H9 (cell line): ENCODE measurements at regions not wholly inside any gene's neighbourhood (a gene's known extent, or its start where the extent isn't known, plus 50 kb on each side); places are given as distances from the start of the nearest gene placed in this dataset.

Source experiments
- DNase-seq: peaks from one replicate; pipeline ENCODE4 v3.0.0-alpha.2; 2017
- H2AFZ ChIP-seq: one replicate; pipeline ENCODE4 v1.6.1; 2013; ENCODE audit warnings: mild to moderate bottlenecking, low read length, control low read depth, moderate library complexity
- H2AK5ac ChIP-seq: 2 replicates; pipeline ENCODE4 v1.6.1; 2013; ENCODE audit warnings: low read length, control low read depth, mixed read lengths; ENCODE audit not compliant: insufficient read length
- H2BK120ac ChIP-seq: one replicate; pipeline ENCODE4 v1.6.1; 2013; ENCODE audit warnings: low read depth, mild to moderate bottlenecking, low read length, control low read depth, inconsistent platforms; ENCODE audit not compliant: poor library complexity, severe bottlenecking
- H2BK12ac ChIP-seq: 2 replicates; pipeline ENCODE4 v1.6.1; 2013; ENCODE audit warnings: low read length, control low read depth, mixed read lengths, low read depth; ENCODE audit not compliant: insufficient read length
- H2BK15ac ChIP-seq: 2 replicates; pipeline ENCODE4 v1.6.1; 2013; ENCODE audit warnings: low read depth, low read length, control low read depth
- H2BK20ac ChIP-seq: one replicate; pipeline ENCODE4 v1.6.1; 2013; ENCODE audit warnings: low read depth, mild to moderate bottlenecking, low read length, control low read depth, inconsistent platforms; ENCODE audit not compliant: poor library complexity, severe bottlenecking
- H2BK5ac ChIP-seq: 2 replicates; pipeline ENCODE4 v1.6.1; 2013; ENCODE audit warnings: low read length, control low read depth, mixed read lengths; ENCODE audit not compliant: insufficient read length
- H3K14ac ChIP-seq: 2 replicates; pipeline ENCODE4 v1.6.1; 2013; ENCODE audit warnings: low read length, control low read depth; ENCODE audit not compliant: insufficient read depth
- H3K18ac ChIP-seq: 2 replicates; pipeline ENCODE4 v1.6.1; 2013; ENCODE audit warnings: low read depth, mild to moderate bottlenecking, mixed read lengths, low read length, control low read depth; ENCODE audit not compliant: insufficient read length
- H3K23ac ChIP-seq: 2 replicates; pipeline ENCODE4 v1.6.1; 2013; ENCODE audit warnings: low read length, control low read depth, mixed read lengths, low read depth; ENCODE audit not compliant: insufficient read length
- H3K23me2 ChIP-seq: 2 replicates; pipeline ENCODE4 v1.6.1; 2013; ENCODE audit warnings: low read depth, mild to moderate bottlenecking, mixed read lengths, low read length, control low read depth; ENCODE audit not compliant: insufficient read length, poor library complexity, severe bottlenecking
- H3K27ac ChIP-seq: 2 replicates; pipeline ENCODE4 v1.5.1; 2013; ENCODE audit warnings: low read length, control low read depth, mixed read lengths, low read depth; ENCODE audit not compliant: insufficient read length
- H3K27me3 ChIP-seq: 2 replicates; pipeline ENCODE4 v1.6.1; 2013; ENCODE audit warnings: low read length, control low read depth, inconsistent platforms; ENCODE audit not compliant: insufficient read depth
- H3K4ac ChIP-seq: 2 replicates; pipeline ENCODE4 v1.6.1; 2013; ENCODE audit warnings: low read depth, mild to moderate bottlenecking, control low read depth, inconsistent platforms, low read length, moderate library complexity
- H3K4me1 ChIP-seq: 2 replicates; pipeline ENCODE4 v1.6.1; 2013; ENCODE audit warnings: low read length, control low read depth, inconsistent platforms; ENCODE audit not compliant: insufficient read depth
- H3K4me2 ChIP-seq: 2 replicates; pipeline ENCODE4 v1.6.1; 2013; ENCODE audit warnings: low read length, control low read depth, mixed read lengths; ENCODE audit not compliant: insufficient read length, insufficient read depth
- H3K56ac ChIP-seq: 2 replicates; pipeline ENCODE4 v1.6.1; 2013; ENCODE audit warnings: low read depth, mild to moderate bottlenecking, mixed read lengths, low read length, control low read depth; ENCODE audit not compliant: insufficient read length
- H3K79me1 ChIP-seq: 2 replicates; pipeline ENCODE4 v1.6.1; 2013; ENCODE audit warnings: low read depth, mild to moderate bottlenecking, moderate library complexity, low read length, control low read depth, inconsistent platforms; ENCODE audit not compliant: insufficient read depth, poor library complexity, severe bottlenecking
- H3K79me2 ChIP-seq: 2 replicates; pipeline ENCODE4 v1.6.1; 2013; ENCODE audit warnings: low read length, control low read depth, inconsistent platforms; ENCODE audit not compliant: insufficient read depth
- H3K9ac ChIP-seq: 2 replicates; pipeline ENCODE4 v1.6.1; 2013; ENCODE audit warnings: low read length, control low read depth, mixed read lengths; ENCODE audit not compliant: insufficient read length; ENCODE audit errors: extremely low read depth
- H3K9me3 ChIP-seq: one replicate; pipeline ENCODE4 v1.6.1; 2013; ENCODE audit warnings: low read depth, low read length, inconsistent platforms; ENCODE audit not compliant: control insufficient read depth
- H3T11ph ChIP-seq: one replicate; pipeline ENCODE4 v1.6.1; 2013; ENCODE audit warnings: mild to moderate bottlenecking, low read length, control low read depth, inconsistent platforms
- H4K20me1 ChIP-seq: one replicate; pipeline ENCODE4 v1.6.1; 2013; ENCODE audit not compliant: control insufficient read depth, insufficient read length, insufficient read depth
- H4K5ac ChIP-seq: 2 replicates; pipeline ENCODE4 v1.6.1; 2013; ENCODE audit warnings: low read depth, mild to moderate bottlenecking, mixed read lengths, low read length, control low read depth; ENCODE audit not compliant: insufficient read length
- H4K8ac ChIP-seq: replicated peaks from 2 replicates; pipeline ENCODE4 v1.6.1; 2013; ENCODE audit warnings: low read length, control low read depth, mixed read lengths, low read depth; ENCODE audit not compliant: insufficient read length
- H4K91ac ChIP-seq: 2 replicates; pipeline ENCODE4 v1.6.1; 2013; ENCODE audit warnings: low read depth, mild to moderate bottlenecking, moderate library complexity, mixed read lengths, low read length, control low read depth; ENCODE audit not compliant: insufficient read length
- H3K27ac Mint-ChIP-seq, 3 experiments: 2 replicates in 2 of 3; 3 replicates in 1 of 3; pipeline ENCODE4 v1.8.0; 2020 to 2021; ENCODE audit warnings: mixed read lengths in 3 of 3, mild to moderate bottlenecking in 1 of 3, moderate library complexity in 1 of 3
- H3K27me3 Mint-ChIP-seq: 2 replicates; pipeline ENCODE4 v1.8.0; 2021; ENCODE audit warnings: low read depth, mild to moderate bottlenecking, moderate library complexity, mixed read lengths
- H3K36me3 Mint-ChIP-seq, 3 experiments: 2 replicates in 2 of 3; 3 replicates in 1 of 3; pipeline ENCODE4 v1.8.0; 2020 to 2021; ENCODE audit warnings: low read depth in 3 of 3, mixed read lengths in 3 of 3; ENCODE audit not compliant: insufficient read depth in 1 of 3
- H3K4me1 Mint-ChIP-seq, 2 experiments: 2 replicates each; pipeline ENCODE4 v1.8.0; 2020; ENCODE audit warnings: mixed read lengths in 2 of 2
- H3K4me3 Mint-ChIP-seq, 2 experiments: 2 replicates in 1 of 2; 3 replicates in 1 of 2; pipeline ENCODE4 v1.8.0; 2020 to 2021; ENCODE audit warnings: mild to moderate bottlenecking in 2 of 2, mixed read lengths in 2 of 2, moderate library complexity in 1 of 2
- H3K9me3 Mint-ChIP-seq, 2 experiments: 2 replicates in 1 of 2; 3 replicates in 1 of 2; pipeline ENCODE4 v1.8.0; 2020; ENCODE audit warnings: mild to moderate bottlenecking in 2 of 2, mixed read lengths in 2 of 2, moderate library complexity in 1 of 2
- CTCF ChIP-seq: fragments of 200-600 bp; sonication (generic); conservative IDR thresholded peaks from 3 replicates; pipeline ENCODE4 v1.8.0; 2021; ENCODE audit warnings: antibody characterized with exemption, mild to moderate bottlenecking
- WGBS: extraction: QIAGEN DNeasy Blood & Tissue Kit; methylation state at CpG from one replicate; pipeline ENCODE4 v1.1.7; 2013; ENCODE audit warnings: missing lambda C conversion rate, low lambda C conversion rate, mixed read lengths; ENCODE audit not compliant: insufficient read length; ENCODE audit errors: extremely low coverage; 5-methylcytosine and 5-hydroxymethylcytosine counted together

DNA sequence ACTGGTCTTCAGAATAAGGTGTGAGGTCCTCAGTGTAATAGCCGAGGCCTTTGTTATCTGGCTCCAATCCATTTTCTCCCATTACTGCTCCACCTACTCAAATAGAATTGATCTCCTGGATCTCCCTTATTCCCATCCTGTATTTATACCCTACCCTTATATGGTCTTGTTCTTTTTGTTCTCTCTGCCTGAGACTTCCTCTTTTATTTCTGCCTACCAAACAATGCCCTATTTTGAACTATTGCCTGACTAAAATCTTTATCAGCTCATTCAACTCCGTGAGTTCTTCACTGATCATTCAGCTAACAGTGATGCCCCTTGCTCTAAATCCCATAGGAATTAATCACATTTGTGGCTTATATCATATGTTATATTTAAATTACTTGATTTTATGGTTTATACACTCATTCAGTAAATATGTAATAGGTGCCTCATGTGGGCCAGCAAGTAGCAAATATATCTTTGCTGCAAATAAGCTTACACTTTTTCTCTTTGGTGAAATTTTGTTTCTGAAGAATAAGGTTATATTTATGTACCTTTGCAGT is 417.5 kb upstream of the MEF2C start:
- Histone ChIP-seq H3K23me2 (no peaks in the 10 kb centered on the region), H3K27ac (no peak overlapping the region), H3K4me2 (no peak overlapping the region), H2BK12ac (no peak overlapping the region), H2AFZ (no peak overlapping the region), H3K14ac (no peak overlapping the region), H2BK15ac (no peak overlapping the region), H2AK5ac (no peak overlapping the region), H2BK5ac (no peak overlapping the region), H4K5ac (no peak overlapping the region), H3K9me3 (no peaks in the 10 kb centered on the region), H3K9ac (no peak overlapping the region), H3K56ac (no peak overlapping the region), H4K8ac (no peak overlapping the region), H3K23ac (no peak overlapping the region), H3K79me2 (no peaks in the 10 kb centered on the region), H3T11ph (no peak overlapping the region), H4K91ac (no peak overlapping the region), H4K20me1 (no peaks in the 10 kb centered on the region), H3K27me3 (no peaks in the 10 kb centered on the region), H2BK120ac (no peak overlapping the region), H3K18ac (no peak overlapping the region), H3K4ac (no peak overlapping the region), H2BK20ac (no peak overlapping the region), H3K79me1 (no peaks in the 10 kb centered on the region), H3K4me1 (no peaks in the 10 kb centered on the region)
- WGBS: no CpG with 5 or more reads among the region's 2 CpGs
- no peak overlapping the region for H3K4me3 Mint-ChIP-seq
- DNase-seq: no peak
- no peaks in the 10 kb centered on the region for H3K9me3 Mint-ChIP-seq
- H3K36me3 Mint-ChIP-seq: no peaks in the 10 kb centered on the region
- H3K27ac Mint-ChIP-seq: no peak overlapping the region
- no peak for TF ChIP-seq CTCF
- no peaks in the 10 kb centered on the region for H3K4me1 Mint-ChIP-seq
- H3K27me3 Mint-ChIP-seq: no peaks in the 10 kb centered on the region
